NT2/D1 (cell line): ENCODE measurements at regions not wholly inside any gene's neighbourhood (a gene's known extent, or its start where the extent isn't known, plus 50 kb on each side); places are given as distances from the start of the nearest gene placed in this dataset.

Experiments
- DNase-seq: peaks from one replicate; pipeline ENCODE4 v3.0.0-alpha.2; 2011; ENCODE audit warnings: low read depth, low spot score
- H3K27me3 ChIP-seq: 2 replicates; pipeline ENCODE4 v1.6.0; 2011; ENCODE audit warnings: mild to moderate bottlenecking; ENCODE audit not compliant: insufficient read length, insufficient read depth
- H3K36me3 ChIP-seq: 2 replicates; pipeline ENCODE4 v1.6.1; 2011; ENCODE audit warnings: mild to moderate bottlenecking, low read length, mixed read lengths; ENCODE audit not compliant: insufficient read depth, insufficient read length
- H3K4me1 ChIP-seq: 2 replicates; pipeline ENCODE4 v1.5.1; 2011; ENCODE audit not compliant: insufficient read depth, insufficient read length
- H3K4me3 ChIP-seq: 2 replicates; pipeline ENCODE4 v1.5.1; 2011; ENCODE audit warnings: low read depth; ENCODE audit not compliant: insufficient read length
- H3K9ac ChIP-seq: 2 replicates; pipeline ENCODE4 v1.6.0; 2011; ENCODE audit warnings: low read depth; ENCODE audit not compliant: insufficient read length
- H3K9me3 ChIP-seq: 2 replicates; pipeline ENCODE4 v1.5.1; 2011; ENCODE audit warnings: mild to moderate bottlenecking, low read length; ENCODE audit not compliant: insufficient read depth
- SUZ12 ChIP-seq: IDR thresholded peaks from 2 replicates; pipeline ENCODE4 v1.6.1; 2011; ENCODE audit not compliant: insufficient read length, insufficient read depth; ENCODE audit errors: extremely low read depth
- YY1 ChIP-seq: IDR thresholded peaks from 2 replicates; pipeline ENCODE4 v1.6.1; 2011; ENCODE audit not compliant: insufficient read length, insufficient read depth
- ZNF274 ChIP-seq: IDR thresholded peaks from 2 replicates; pipeline ENCODE4 v1.6.1; 2011; ENCODE audit warnings: mild to moderate bottlenecking, low read depth, low read length

DNA sequence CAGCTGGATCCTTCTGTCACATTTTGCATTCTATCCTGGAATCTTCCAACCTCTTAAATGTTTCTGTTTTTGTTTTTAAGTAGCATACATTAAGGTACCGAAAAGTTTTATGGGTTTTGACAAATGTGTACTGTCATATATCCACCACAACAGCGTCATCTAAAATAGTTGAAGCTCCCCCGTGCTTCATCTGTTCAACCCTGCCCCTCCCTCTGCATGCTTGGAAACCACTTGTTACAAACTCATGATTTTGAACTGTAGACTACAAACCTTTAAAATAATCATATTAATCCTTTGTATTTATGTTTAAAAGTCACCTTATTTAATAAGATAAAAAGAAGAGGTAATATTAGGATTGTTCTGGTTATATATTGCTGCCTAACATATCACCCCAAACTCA is 182.8 kb upstream of the SMIM30 start:
- no peaks in the 10 kb centered on the region for H3K4me1 ChIP-seq
- H3K9ac ChIP-seq, result no peak overlapping the region
- H3K36me3 ChIP-seq, result no peaks in the 10 kb centered on the region
- H3K4me3 ChIP-seq, result no peak overlapping the region
- no peak for DNase-seq
- no peaks in the 10 kb centered on the region for H3K27me3 ChIP-seq
- no peaks in the 10 kb centered on the region for H3K9me3 ChIP-seq
- TF ChIP-seq ZNF274 (no peak), SUZ12 (no peak), YY1 (no peak)

DNA sequence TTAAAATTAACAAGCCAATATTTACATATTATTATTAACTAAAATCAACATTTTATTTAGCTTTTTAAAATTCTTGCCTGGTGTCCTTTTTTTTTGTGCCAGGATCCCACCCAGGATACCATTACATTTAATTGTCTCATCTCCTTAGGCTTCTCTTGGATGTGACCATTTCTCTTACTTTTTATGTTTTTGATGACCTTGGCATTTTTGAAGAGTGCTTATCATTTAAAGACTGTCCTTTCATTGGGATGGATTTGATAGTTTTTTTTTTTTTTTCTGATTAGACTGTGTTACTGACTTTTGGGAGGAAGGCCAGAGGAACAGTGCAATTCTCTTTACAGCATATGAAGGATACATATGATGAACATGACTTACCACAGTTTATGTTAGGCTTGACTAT is 181.4 kb upstream of the SMIM30 start:
- Histone ChIP-seq H3K27me3 (no peaks in the 10 kb centered on the region), H3K9me3 (no peaks in the 10 kb centered on the region), H3K36me3 (no peaks in the 10 kb centered on the region), H3K4me3 (no peak overlapping the region), H3K9ac (no peak overlapping the region), H3K4me1 (no peaks in the 10 kb centered on the region)
- TF ChIP-seq ZNF274 (no peak), SUZ12 (no peak), YY1 (no peak)
- no peak for DNase-seq

GRCh38 chr7:113298501-113298900 is 180.1 kb upstream of the SMIM30 start:
- H3K9ac ChIP-seq, result no peak overlapping the region
- H3K4me3 ChIP-seq, result no peak overlapping the region
- no peak for DNase-seq
- TF ChIP-seq ZNF274 (no peak), YY1 (no peak), SUZ12 (no peak)
- H3K4me1 ChIP-seq, result no peaks in the 10 kb centered on the region
- no peaks in the 10 kb centered on the region for H3K9me3 ChIP-seq
- no peaks in the 10 kb centered on the region for H3K36me3 ChIP-seq
- H3K27me3 ChIP-seq, result no peaks in the 10 kb centered on the region

DNA sequence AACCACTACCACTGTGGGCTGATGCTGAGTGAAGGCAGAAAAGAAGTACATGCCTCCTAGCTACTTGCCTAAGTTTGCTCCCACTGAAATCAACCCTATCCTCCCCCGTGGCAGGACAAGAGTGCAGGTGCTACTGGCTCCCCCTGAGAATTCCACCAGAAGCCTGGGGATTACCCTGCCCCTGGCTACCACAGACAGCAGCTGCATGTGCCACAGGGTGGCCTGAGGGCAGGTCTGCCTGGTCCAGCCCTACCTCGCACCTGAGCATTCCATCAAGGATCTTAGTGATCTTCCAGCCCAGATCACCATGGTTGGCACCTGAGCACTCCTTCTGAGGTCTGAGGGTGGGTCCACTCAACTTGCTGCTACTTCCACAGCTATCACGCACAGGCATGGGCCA is 176.4 kb upstream of the SMIM30 start:
- TF ChIP-seq SUZ12 (no peak), ZNF274 (no peak), YY1 (no peak)
- H3K9me3 ChIP-seq, result no peaks in the 10 kb centered on the region
- H3K9ac ChIP-seq, result no peak overlapping the region
- no peak overlapping the region for H3K4me3 ChIP-seq
- H3K36me3 ChIP-seq, result no peaks in the 10 kb centered on the region
- no peak for DNase-seq
- H3K27me3 ChIP-seq, result no peaks in the 10 kb centered on the region
- H3K4me1 ChIP-seq, result no peaks in the 10 kb centered on the region

DNA sequence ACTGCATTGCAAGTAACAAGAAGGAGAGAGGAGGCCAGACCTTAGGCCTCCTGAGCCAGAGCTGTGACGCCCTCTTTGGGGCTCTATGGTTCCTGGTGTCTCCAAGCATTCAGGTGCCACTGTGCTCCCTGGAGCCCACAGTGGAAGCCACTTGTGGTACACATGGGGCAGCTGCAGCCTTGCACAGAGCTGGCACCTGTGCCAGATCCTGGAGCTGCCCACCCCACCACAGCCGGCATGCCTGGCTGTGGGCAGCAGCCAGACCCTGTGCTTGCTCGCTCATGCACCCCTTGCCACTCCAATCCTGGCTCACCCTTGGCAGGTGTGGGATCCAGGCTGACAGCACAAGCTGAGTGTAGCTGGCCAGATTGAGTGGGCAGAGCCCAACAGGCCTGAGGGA is 173.8 kb upstream of the SMIM30 start:
- no peaks in the 10 kb centered on the region for H3K36me3 ChIP-seq
- no peak overlapping the region for H3K4me3 ChIP-seq
- H3K27me3 ChIP-seq, result no peaks in the 10 kb centered on the region
- no peaks in the 10 kb centered on the region for H3K9me3 ChIP-seq
- H3K4me1 ChIP-seq, result no peaks in the 10 kb centered on the region
- DNase-seq, result no peak
- TF ChIP-seq SUZ12 (no peak), YY1 (no peak), ZNF274 (no peak)
- H3K9ac ChIP-seq, result no peak overlapping the region

GRCh38 chr7:113291058-113291457 is 172.7 kb upstream of the SMIM30 start:
- H3K9me3 ChIP-seq, result no peaks in the 10 kb centered on the region
- TF ChIP-seq ZNF274, result no peak
- no peak for TF ChIP-seq YY1
- no peak for TF ChIP-seq SUZ12
- H3K4me3 ChIP-seq, result no peak overlapping the region
- no peaks in the 10 kb centered on the region for H3K36me3 ChIP-seq
- no peak for DNase-seq
- H3K27me3 ChIP-seq, result no peaks in the 10 kb centered on the region
- no peak overlapping the region for H3K9ac ChIP-seq
- no peaks in the 10 kb centered on the region for H3K4me1 ChIP-seq

DNA sequence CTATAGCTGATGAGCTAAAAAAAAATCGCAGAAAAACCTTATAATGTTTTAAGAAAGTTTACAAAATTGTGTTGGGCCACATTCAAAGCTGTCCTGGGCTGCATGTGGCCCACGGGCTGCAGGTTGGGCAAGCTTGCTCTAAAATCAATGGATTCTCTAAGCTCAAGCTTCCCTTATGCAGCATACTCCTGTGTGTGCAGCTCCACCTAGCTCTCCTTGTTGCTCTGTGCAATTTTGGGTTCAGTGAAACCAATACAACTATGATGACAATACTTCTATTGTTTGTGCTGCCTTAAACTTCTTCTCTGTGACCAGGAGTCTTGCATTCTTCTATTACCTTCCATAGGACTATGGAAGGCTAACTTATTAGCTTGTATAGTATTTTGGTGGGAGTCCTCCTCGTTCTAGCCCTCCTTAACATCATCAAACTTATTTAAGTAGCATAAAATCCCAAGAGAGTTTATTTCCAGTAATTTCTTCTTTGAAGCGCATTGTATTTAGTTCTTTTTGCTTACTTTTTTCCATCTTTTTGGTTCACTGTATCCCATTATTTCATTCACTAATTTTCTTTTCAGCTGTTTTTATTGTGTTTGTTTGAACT is 170.9 kb upstream of the SMIM30 start:
- no peaks in the 10 kb centered on the region for H3K9me3 ChIP-seq
- H3K9ac ChIP-seq, result no peak overlapping the region
- H3K4me1 ChIP-seq, result no peaks in the 10 kb centered on the region
- H3K4me3 ChIP-seq, result no peak overlapping the region
- H3K27me3 ChIP-seq, result no peaks in the 10 kb centered on the region
- TF ChIP-seq SUZ12, result no peak
- no peak for TF ChIP-seq ZNF274
- TF ChIP-seq YY1, result no peak
- peak; percentile 11 for DNase-seq
- no peaks in the 10 kb centered on the region for H3K36me3 ChIP-seq
